Transverse colon (tissue), 3 donors: ENCODE measurements at regions not wholly inside any gene's neighbourhood (a gene's known extent, or its start where the extent isn't known, plus 50 kb on each side); places are given as distances from the start of the nearest gene placed in this dataset.
"Not testable (repeated sequence)": the region's sequence is repeated elsewhere in the genome, so short reads cannot be mapped to it uniquely, and the experiment has no call there.

Experiments used
- EP300 ChIP-seq: sonication (generic); formaldehyde crosslinking; IDR thresholded peaks from one replicate; pipeline ENCODE4 v1.6.1; 2017; ENCODE audit warnings: antibody characterized with exemption, low read depth
- POLR2A ChIP-seq: fragments of 450-650 bp; IDR thresholded peaks from one replicate; pipeline ENCODE4 v1.6.1; 2016; ENCODE audit warnings: antibody characterized with exemption, mild to moderate bottlenecking, moderate library complexity
- TF ChIP-seq, protein P1 (sequence below), 5 experiments: fragments of 200-600 bp in 3 of 5; fragments of 450-650 bp in 2 of 5; sonication (generic) in 3 of 5; IDR thresholded peaks; 1 replicate in 2 of 5; 2 replicates in 3 of 5; pipeline ENCODE4 v1.5.1; 2016 to 2017; ENCODE audit warnings: antibody characterized with exemption in 5 of 5, inconsistent platforms in 3 of 5, mild to moderate bottlenecking in 2 of 5, moderate library complexity in 1 of 5

DNA sequence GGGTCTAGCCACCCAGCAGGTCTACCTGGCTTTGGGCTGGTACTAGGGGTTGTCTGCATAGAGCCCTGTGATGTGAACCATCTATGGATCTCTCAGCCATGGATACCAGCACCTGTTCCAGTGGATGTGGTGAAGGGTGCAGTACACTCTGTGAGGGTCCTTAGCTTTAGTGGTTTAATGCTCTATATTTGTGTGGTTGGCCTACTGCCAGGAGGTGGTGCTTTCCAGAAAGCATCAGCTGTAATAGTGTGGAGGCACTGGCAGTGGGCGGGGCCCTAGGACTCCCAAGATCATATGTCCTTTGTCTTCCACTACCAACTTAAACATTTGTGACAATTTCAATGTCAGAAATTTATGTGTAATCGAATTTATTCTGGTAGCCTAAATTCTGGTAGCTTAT is 1065.1 kb downstream of the RPIA start:
- TF ChIP-seq POLR2A, EP300: not testable (repeated sequence)
- TF ChIP-seq, protein P1, sequence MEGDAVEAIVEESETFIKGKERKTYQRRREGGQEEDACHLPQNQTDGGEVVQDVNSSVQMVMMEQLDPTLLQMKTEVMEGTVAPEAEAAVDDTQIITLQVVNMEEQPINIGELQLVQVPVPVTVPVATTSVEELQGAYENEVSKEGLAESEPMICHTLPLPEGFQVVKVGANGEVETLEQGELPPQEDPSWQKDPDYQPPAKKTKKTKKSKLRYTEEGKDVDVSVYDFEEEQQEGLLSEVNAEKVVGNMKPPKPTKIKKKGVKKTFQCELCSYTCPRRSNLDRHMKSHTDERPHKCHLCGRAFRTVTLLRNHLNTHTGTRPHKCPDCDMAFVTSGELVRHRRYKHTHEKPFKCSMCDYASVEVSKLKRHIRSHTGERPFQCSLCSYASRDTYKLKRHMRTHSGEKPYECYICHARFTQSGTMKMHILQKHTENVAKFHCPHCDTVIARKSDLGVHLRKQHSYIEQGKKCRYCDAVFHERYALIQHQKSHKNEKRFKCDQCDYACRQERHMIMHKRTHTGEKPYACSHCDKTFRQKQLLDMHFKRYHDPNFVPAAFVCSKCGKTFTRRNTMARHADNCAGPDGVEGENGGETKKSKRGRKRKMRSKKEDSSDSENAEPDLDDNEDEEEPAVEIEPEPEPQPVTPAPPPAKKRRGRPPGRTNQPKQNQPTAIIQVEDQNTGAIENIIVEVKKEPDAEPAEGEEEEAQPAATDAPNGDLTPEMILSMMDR (IDR thresholded peaks at IDR 0.05) = not testable (repeated sequence)
